ENCODE measurements at regions not wholly inside any gene's neighbourhood (a gene's known extent, or its start where the extent isn't known, plus 50 kb on each side); places are given as distances from the start of the nearest gene placed in this dataset.

DNA sequence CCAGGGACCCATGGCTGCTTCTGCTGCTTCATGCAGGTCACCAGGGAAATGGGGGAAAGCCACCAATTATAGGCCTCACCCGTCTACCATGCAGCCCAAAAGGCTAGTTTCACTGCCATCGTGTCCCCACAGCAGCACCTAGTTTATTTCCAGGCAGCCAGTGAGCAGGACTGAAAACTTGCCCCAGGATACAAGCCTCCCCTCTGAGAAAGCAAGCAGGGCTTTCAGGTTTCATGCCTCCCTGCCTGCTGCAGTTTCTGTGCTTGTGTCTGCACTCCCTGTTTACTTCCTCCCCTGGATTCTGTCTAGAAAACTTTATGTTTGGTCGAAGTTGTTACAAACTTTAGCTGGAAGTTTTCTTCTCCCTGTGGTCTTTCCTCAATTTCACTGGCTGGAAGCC, 319.1 kb downstream of the ANXA1 start:
- DNase-seq = no peak

- no peak for DNase-seq
Observed at GRCh38 chr9:73474002-73474600, 322.4 kb downstream of the ANXA1 start.

GRCh38 chr9:73474625-73475024, 323.0 kb downstream of the ANXA1 start:
- no peak for DNase-seq

DNA sequence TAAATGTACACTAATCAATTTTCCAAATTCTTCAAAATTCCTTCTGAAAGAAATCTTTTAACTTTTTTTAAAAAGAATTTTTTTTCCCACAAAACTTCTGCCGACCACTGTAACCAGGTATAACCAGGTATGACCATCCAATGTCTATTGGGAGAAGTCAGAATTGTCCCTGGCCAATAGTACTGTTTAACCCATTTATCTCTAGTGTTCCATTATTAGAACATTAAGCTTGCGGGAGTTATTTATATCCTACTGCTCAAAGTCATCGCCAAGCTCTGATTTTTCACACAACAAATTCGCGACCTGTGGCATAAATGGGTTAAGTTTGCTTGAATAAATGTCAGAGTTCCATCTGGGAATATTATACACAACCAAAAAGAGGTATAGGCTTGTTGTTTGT, 343.2 kb downstream of the ANXA1 start:
- DNase-seq = no peak

GRCh38 chr9:73497796-73498195, 346.1 kb downstream of the ANXA1 start:
- DNase-seq = no peak

- DNase-seq = no peak
Observed at GRCh38 chr9:73515216-73515615, 363.6 kb downstream of the ANXA1 start.

- no peak for DNase-seq
Observed at GRCh38 chr9:73523391-73523790, 371.7 kb downstream of the ANXA1 start.

DNA sequence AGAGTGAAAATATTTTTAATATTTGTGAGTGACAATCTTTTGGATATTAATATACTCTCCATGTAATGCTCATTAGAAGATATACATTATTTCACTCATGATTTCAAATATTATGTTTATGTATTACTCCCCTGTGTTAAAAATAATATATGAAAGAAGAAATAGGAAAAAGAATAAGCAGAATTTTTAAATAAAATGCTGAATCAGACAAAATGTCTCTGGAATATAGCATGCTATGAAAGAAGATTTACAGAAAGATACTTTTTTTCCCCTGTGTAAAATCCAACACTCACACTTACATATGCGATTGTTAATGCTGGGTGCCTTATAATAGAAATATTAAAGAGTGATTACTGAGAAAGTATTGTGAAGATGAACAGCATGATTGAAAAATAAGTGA, 373.7 kb downstream of the ANXA1 start:
- no peak for DNase-seq

DNA sequence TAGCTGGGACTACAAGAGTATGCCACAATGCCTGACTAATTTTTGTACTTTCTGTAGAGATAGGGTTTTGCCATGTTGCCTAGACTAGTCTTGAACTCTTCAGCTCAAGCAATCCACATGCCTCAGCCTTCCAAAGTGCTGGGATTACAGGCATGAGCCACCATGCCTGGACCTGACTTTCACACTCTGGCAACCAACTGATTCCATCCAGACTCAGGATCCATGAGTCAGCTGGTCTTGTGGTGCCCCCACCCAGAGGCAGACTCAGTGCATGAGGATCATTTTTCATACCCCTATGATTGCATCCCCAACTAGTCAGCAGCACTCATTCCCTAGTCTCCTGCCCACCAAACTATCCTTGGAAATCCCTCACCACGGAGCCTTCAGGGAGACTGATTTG, 375.9 kb downstream of the ANXA1 start:
- no peak for DNase-seq

- DNase-seq = no peak
Observed at GRCh38 chr9:73528926-73529325, 377.3 kb downstream of the ANXA1 start.

DNA sequence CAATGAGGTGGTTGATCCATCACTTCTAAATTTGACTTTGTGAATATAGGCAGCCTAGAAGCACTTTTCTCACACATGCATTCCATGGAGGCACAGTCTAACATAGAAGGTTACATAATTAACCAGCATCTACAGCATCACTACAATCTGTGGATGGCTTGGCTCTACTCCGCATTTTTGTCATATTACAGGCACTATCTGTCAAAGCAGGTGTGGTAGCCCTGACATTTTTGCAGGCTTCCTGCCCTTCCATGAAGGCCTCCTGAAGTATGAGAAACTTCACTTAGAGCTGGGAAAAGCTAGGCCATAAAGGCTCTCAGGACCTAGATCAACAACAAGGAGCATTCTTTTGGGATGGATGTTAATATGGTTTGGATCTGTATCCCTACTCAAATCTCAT, 378.0 kb downstream of the ANXA1 start:
- no peak for DNase-seq

DNA sequence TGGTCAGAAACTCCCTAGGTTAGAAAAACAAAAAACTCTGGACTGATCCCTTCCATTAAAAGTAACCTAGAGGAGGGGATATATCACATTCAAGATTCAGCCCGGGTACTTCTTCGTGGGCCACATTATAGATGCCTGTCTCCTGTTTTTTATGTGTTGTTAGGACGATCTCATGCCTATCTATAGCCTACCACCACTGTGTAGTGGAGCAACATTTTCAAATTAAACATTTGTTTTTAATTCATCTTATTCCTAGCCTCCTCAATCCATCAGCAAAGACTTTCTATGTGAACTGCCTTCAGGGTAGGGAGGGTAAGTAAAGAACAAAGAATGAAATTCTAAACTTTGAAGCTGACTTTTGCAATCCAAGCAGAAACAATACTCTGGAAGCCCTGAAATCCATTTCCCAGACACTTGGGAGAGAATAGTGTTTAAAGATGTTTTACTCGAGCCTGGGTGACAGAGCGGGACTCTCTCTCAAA, 379.4 kb downstream of the ANXA1 start:
- no peak for DNase-seq

DNA sequence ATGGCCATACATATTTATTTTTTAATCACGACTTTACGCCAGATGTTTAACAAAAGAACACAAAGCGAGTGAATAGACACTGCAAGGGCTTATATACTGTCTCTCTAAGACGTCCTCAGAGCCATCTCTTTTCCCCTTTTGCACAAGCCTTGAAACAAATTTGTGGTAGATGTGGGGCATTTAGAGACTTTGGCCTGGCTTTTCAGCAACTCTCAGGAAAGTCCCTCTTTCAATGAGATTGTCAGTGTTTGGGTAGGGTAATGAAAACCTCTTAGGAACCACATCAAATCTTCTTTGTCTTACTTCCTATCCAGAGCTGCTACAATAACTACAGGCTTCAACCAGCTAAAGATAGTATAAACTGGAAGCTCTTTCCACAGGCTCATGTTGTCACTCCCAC, 380.0 kb downstream of the ANXA1 start:
- no peak for DNase-seq

DNA sequence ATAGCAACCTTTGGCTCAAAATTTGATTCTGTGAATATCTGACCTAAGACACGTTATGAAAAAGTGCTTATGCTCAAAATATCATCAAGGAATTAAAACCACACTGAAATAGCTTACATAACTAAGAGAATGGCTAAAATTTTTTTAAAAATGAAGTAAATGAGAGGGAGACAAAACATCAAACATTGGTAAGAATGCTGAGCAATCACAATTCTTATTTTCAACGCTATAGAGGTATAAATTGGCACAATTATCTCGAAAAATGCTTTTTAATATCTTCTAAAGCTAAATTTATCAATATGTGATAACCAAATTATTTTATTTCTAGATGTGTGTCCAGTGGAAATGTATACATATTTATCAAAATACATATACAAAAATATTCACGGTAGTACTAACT, 381.3 kb downstream of the ANXA1 start:
- no peak for DNase-seq

- no peak for DNase-seq
Observed at GRCh38 chr9:73536403-73536802, 384.7 kb downstream of the ANXA1 start.

GRCh38 chr9:73537561-73537960, 385.9 kb downstream of the ANXA1 start:
- DNase-seq = no peak

GRCh38 chr9:73539881-73540390, 388.3 kb downstream of the ANXA1 start:
- DNase-seq = no peak

GRCh38 chr9:73541923-73542322, 390.3 kb downstream of the ANXA1 start:
- DNase-seq = no peak

DNA sequence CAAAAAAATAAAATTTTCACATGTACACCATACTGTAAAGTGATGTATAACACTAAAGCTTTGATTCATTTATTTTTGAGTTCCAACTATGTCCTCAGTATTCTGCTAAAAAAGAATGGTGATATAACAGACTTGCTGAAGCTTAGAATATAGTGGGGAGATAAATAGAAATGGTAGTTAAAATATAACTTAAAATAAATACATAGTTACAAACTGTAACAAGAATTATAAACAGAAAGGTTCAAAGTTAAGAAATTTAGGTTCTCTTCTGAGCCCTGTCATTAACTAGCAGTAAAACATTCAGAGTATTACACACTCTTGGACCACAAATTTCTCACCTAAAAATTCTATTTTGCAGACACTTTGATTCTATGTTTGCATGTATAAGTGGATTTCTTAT, 392.1 kb downstream of the ANXA1 start:
- DNase-seq = no peak

- DNase-seq = peak; percentile 2
Observed at GRCh38 chr9:73548201-73548600, 396.5 kb downstream of the ANXA1 start.

DNA sequence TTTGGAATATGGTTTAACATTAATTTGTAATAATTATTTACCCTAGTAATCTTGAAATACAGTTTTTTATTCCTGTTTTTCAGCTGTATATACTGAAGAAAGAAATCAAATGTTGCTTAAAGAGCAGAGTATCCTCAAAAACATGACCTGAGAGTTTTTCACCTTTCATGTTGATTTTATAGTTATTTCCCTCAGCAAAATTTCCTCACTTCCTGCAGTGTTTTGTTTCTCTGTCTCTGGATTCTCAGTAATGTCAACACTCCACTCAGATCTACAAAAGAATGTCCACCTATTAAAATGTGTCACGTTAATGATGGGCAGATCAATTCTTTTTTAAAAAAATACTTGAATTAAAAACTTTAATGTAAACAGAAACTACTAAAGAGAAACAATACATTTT, 398.3 kb downstream of the ANXA1 start:
- DNase-seq = no peak

- DNase-seq = no peak
Observed at GRCh38 chr9:73553295-73553694, 401.6 kb downstream of the ANXA1 start.

DNA sequence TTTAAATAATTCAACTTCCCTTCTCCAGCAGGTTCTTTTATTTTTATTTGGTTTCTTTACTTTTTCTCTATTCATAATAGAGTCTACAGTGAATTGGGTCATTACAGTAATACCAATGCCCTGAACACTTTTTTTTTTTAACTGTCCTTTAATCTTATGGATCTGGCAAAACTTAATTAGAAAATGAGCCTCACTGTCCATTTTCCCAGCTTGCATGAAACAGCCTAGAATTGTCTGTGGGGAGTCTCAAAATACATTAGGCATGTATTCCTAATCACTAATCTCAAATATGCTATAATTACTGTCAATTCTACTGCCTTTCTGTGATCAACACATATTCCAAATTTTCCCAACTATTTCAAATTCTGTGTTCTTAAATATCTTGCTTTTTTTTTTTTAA, 406.8 kb downstream of the ANXA1 start:
- DNase-seq = no peak

DNA sequence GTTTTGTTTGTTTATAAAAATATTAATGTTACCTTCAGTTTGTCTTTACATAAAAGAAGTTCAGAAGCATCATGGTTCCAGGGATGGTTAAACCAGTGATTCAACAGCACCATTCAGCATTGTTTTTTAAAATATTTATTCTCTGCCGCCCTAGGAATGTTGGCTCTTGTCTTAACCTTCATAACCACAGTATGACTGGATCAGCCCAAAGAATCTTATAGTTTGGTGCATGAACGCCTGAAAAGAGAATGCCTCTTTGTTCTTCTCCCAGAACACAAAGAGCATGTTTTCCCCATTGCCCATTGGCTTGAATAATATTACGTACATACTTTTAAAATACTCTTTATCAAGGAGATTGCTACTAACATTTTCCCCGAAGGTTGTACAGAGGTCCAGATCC, 413.4 kb downstream of the ANXA1 start:
- DNase-seq = no peak

DNA sequence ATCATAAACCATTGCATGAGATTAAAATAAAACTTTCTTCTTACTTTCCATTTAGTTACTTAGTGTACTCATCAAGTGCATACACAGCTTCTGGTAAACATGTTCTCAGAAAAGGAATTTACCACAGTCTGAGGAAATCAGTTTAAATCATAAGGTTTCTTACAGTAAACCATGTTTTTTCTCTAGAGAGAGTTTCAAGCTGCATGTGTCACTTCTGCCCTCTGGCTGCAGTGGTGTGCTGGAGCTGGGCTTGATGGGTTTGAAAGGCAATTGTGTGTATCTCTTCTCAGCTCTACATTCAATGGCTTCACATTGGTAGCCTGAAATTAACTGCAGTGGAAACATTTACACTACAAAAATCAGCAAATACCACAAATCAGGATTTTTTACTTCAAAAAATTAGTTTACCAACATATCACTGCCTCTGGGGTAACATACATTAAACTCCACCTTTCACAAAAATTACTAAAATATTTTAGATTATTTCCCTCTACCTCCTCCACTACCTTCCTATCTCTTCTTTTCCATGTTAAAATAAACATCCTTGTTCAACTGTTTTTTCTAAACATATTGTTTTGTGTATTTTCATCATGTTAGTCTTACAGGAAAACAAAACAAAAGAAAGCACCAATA, 414.3 kb downstream of the ANXA1 start:
- peak; percentile 3 for DNase-seq

Data from NCI-H69 (cell line).